ENCODE measurements at regions not wholly inside any gene's neighbourhood (a gene's known extent, or its start where the extent isn't known, plus 50 kb on each side); places are given as distances from the start of the nearest gene placed in this dataset.
A peak's percentile ranks its signal among the peaks of the same experiment; 100 is the strongest.

GRCh38 chr5:62043289-62044280 is 262.4 kb upstream of the KIF2A start (continued):
- peak; percentile 94 for TF ChIP-seq CHD7 (IDR thresholded peaks at IDR 0.05; ENCODE audit: insufficient replicate concordance, low read length)
- no peak for TF ChIP-seq KDM1A (IDR thresholded peaks at IDR 0.05; ENCODE audit: borderline replicate concordance, low read length)
- TF ChIP-seq PHF8 (conservative IDR thresholded peaks at IDR 0.05; ENCODE audit: low read depth, low read length), result no peak
- TF ChIP-seq JUND (IDR thresholded peaks at IDR 0.05; ENCODE audit: low read length), result no peak
- TF ChIP-seq TAF7 (optimal IDR thresholded peaks at IDR 0.05; ENCODE audit: borderline replicate concordance, low read depth, low read length), result no peak
- no peak for TF ChIP-seq ZNF274 (IDR thresholded peaks at IDR 0.05; ENCODE audit: borderline replicate concordance, extremely low read depth, low read length)
- peak in 1 of 2 experiments; percentile 75; a peak in 1 of 3 replicates for TF ChIP-seq EP300 (IDR thresholded peaks at IDR 0.05; ENCODE audit: borderline replicate concordance in 1 of 2, low read depth in 2 of 2, low read length in 2 of 2)
- no peak for TF ChIP-seq RBBP5 (IDR thresholded peaks at IDR 0.05; ENCODE audit: borderline replicate concordance, low read depth, low read length)
- TF ChIP-seq BRCA1 (IDR thresholded peaks at IDR 0.05; ENCODE audit: low read depth, low read length), result no peak
